Testis (tissue), 2 donors: ENCODE measurements at regions not wholly inside any gene's neighbourhood (a gene's known extent, or its start where the extent isn't known, plus 50 kb on each side); places are given as distances from the start of the nearest gene placed in this dataset.
A peak's percentile ranks its signal among the peaks of the same experiment; 100 is the strongest.
"Not testable (repeated sequence)": the region's sequence is repeated elsewhere in the genome, so short reads cannot be mapped to it uniquely, and the experiment has no call there.

ENCODE experiments used
- DNase-seq: peaks from one replicate; pipeline ENCODE4 v3.0.0-alpha.2; 2019
- H3K27ac ChIP-seq, 2 donors: fragments of 200-600 bp; sonication (generic); one replicate each; pipeline ENCODE4 v1.5.1; 2019
- H3K27me3 ChIP-seq: fragments of 200-600 bp; sonication (generic); one replicate; pipeline ENCODE4 v1.5.1; 2019
- H3K36me3 ChIP-seq: fragments of 200-600 bp; sonication (generic); one replicate; pipeline ENCODE4 v1.5.1; 2017; ENCODE audit warnings: low read depth; ENCODE audit errors: missing control alignments
- H3K4me1 ChIP-seq: fragments of 200-600 bp; sonication (generic); one replicate; pipeline ENCODE4 v1.5.1; 2019
- H3K4me3 ChIP-seq, 2 donors: fragments of 200-600 bp; sonication (generic); one replicate each; pipeline ENCODE4 v1.5.1; 2017 to 2019
- H3K9me3 ChIP-seq: fragments of 200-600 bp; sonication (generic); one replicate; pipeline ENCODE4 v1.5.1; 2017
- CTCF ChIP-seq, 3 experiments: fragments of 450-650 bp in 2 of 3; fragments of 200-600 bp in 1 of 3; sonication (generic) in 1 of 3; IDR thresholded peaks; one replicate each; pipeline ENCODE4 v1.5.1; 2016 to 2019; ENCODE audit warnings: antibody characterized with exemption in 3 of 3, mild to moderate bottlenecking in 2 of 3, moderate library complexity in 1 of 3
- POLR2A ChIP-seq: fragments of 450-650 bp; IDR thresholded peaks from one replicate; pipeline ENCODE4 v1.6.1; 2017; ENCODE audit warnings: antibody characterized with exemption, mild to moderate bottlenecking, moderate library complexity
- WGBS, 2 donors: methylation state at CpG; one replicate each; pipeline ENCODE4 v1.1.5; 2018; 5-methylcytosine and 5-hydroxymethylcytosine counted together
- intact Hi-C: fragments of 100-400 bp; cut with DNase I; formaldehyde crosslinking; loops from one replicate; pipeline ENCODE4 v1.15.1; 2023; ENCODE audit warnings: low total_unique reads
- small RNA-seq, 2 donors: library from RNA; depleted of rRNA; stranded (forward); fragments of <200 nt; gene quantifications; one replicate each; pipeline ENCODE3, GENCODE V24; 2016

- DNase-seq = peak; percentile 13
- no peak for TF ChIP-seq POLR2A
- no peak for TF ChIP-seq CTCF (IDR thresholded peaks at IDR 0.05)
- H3K27me3 ChIP-seq = no peaks in the 10 kb centered on the region
- H3K4me1 ChIP-seq = no peaks in the 10 kb centered on the region
- intact Hi-C loops = no loop called here
- no peaks in the 10 kb centered on the region for H3K9me3 ChIP-seq
- WGBS, 2 donors = 48 to 50% methylated on average over 2 to 25 of the region's 27 CpGs
- H3K27ac ChIP-seq = no peak overlapping the region
- H3K36me3 ChIP-seq = no peaks in the 10 kb centered on the region
- H3K4me3 ChIP-seq = peak overlapping the region in 1 of 2 donors; percentile 7
Measured at GRCh38 chrY:10092342-10092741, 564.7 kb downstream of the TSPY10 start.

GRCh38 chrY:10106252-10106651 lies 578.6 kb downstream of the TSPY10 start:
- H3K9me3 ChIP-seq, H3K27me3 ChIP-seq, H3K4me3 ChIP-seq, intact Hi-C loops, DNase-seq, H3K4me1 ChIP-seq, H3K27ac ChIP-seq, H3K36me3 ChIP-seq: not testable (repeated sequence)
- 66 to 75% methylated on average over 1 of the region's 1 CpG for WGBS, 2 donors

Small RNA genes in the stretch of these regions (small RNA-seq; reads per million reads assigned to genes)
- 0 reads per million in 2 donors for gene RNA5SP519
